HUES64 (cell line): ENCODE measurements at regions not wholly inside any gene's neighbourhood (a gene's known extent, or its start where the extent isn't known, plus 50 kb on each side); places are given as distances from the start of the nearest gene placed in this dataset.

ENCODE experiments used
- H3K27ac ChIP-seq: 2 replicates; pipeline ENCODE4 v1.7.0; 2013; ENCODE audit warnings: low read depth, low read length, inconsistent platforms
- H3K27me3 ChIP-seq: 2 replicates; pipeline ENCODE4 v1.6.1; 2013; ENCODE audit warnings: mild to moderate bottlenecking, low read length; ENCODE audit not compliant: insufficient read depth
- H3K36me3 ChIP-seq: 2 replicates; pipeline ENCODE4 v1.6.1; 2013; ENCODE audit warnings: mild to moderate bottlenecking, low read length; ENCODE audit not compliant: insufficient read depth
- H3K4me1 ChIP-seq: 2 replicates; pipeline ENCODE4 v1.6.1; 2013; ENCODE audit warnings: mild to moderate bottlenecking, low read length, moderate library complexity; ENCODE audit not compliant: insufficient read depth
- H3K4me3 ChIP-seq: 2 replicates; pipeline ENCODE4 v1.5.1; 2013; ENCODE audit warnings: mild to moderate bottlenecking, low read length, moderate library complexity
- H3K9ac ChIP-seq: 2 replicates; pipeline ENCODE4 v1.6.1; 2013; ENCODE audit warnings: mild to moderate bottlenecking, low read depth, low read length
- H3K9me3 ChIP-seq: 2 replicates; pipeline ENCODE4 v1.6.1; 2013; ENCODE audit warnings: low read depth, low read length; ENCODE audit not compliant: insufficient read depth
- WGBS: fragments of 150-250, 120-280 bp; methylation state at CpG from one replicate; pipeline ENCODE4 v1.1.7; 2013; ENCODE audit warnings: missing lambda C conversion rate; 5-methylcytosine and 5-hydroxymethylcytosine counted together

DNA sequence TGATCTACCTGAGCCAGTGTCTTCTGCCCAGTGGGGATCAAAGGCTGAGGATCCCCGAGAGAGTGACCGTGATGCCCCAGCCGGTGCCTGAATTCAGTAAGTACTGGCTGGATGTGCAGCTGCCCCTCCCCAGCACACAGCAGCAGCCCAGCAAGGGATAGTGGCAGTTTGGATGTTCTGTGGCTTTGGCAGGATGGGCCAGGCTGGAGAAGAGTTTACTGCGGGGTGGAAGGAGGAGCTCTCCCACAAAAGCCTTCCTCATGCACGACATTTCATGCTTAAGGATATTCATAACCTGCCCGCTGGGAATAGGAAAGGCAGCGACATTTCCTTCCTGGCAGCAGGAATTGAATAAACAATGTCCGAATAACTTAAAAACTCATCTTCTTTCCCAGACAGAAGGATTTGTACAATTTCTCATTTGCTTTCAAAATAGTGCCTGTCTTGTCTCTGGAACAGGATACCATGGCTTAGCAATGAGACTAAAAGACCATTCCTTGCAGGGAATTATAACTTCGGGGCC lies 135.6 kb upstream of the PRMT8 start:
- Histone ChIP-seq H3K9ac (no peak overlapping the region), H3K27ac (no peak overlapping the region), H3K4me1 (no peaks in the 10 kb centered on the region), H3K36me3 (no peaks in the 10 kb centered on the region), H3K9me3 (no peaks in the 10 kb centered on the region), H3K4me3 (no peak overlapping the region), H3K27me3 (no peaks in the 10 kb centered on the region)
- WGBS = 91% methylated on average over 9 of the region's 9 CpGs

DNA sequence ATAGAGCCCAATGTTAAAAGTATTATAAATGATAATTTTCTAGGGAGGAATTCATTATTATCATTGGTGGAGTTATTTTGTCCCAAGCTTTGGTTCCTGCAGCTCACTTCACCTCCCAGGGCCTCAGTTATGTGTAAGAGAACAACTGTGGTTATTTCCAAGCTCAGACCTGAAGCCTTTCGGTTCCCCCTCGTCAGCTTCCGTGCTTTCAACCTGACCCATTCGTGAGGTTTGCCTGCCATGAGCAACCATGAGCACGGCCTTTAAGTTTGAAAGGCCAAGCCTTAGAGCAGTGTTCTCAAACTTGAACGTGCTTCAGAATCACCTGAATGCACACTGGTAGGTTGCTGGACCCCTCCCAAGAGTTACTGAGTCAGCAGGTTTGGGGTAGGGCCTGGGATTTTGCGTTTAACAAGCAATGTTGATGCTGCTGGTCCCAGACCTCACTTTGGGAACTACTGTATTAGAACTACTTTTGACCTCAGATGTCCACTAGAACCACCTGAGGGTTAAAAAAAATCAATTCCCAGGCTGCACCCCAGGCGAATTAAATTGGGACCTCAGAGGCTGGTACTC lies 133.0 kb upstream of the PRMT8 start:
- Histone ChIP-seq H3K4me3 (no peak overlapping the region), H3K36me3 (no peaks in the 10 kb centered on the region), H3K9me3 (no peaks in the 10 kb centered on the region), H3K27ac (no peak overlapping the region), H3K9ac (no peak overlapping the region), H3K4me1 (no peaks in the 10 kb centered on the region), H3K27me3 (no peaks in the 10 kb centered on the region)
- 90% methylated on average over 8 of the region's 8 CpGs for WGBS

DNA sequence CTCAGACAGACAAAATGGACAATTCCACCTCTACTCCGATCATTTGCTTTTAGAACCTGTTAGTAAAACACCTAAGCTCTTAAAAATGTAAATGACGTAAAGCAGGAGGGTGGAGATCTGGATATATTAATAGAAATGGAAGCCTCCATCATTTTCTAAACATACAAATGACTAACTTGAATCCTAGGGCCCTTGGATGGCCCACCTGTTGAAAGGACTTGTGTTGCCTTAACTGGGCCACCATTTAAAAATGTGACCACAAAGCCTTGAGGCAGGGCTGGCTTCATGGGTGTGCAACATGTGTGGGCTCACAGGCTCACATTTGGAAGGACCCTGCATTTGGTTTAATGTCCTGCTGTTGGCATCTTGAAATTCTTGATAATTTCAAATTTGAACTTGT lies 131.5 kb upstream of the PRMT8 start:
- Histone ChIP-seq H3K4me1 (no peaks in the 10 kb centered on the region), H3K4me3 (no peak overlapping the region), H3K9ac (no peak overlapping the region), H3K36me3 (no peaks in the 10 kb centered on the region), H3K27me3 (peaks cover 10% of the 10 kb centered on the region), H3K9me3 (no peaks in the 10 kb centered on the region), H3K27ac (no peak overlapping the region)
- 80% methylated on average over 1 of the region's 2 CpGs for WGBS

DNA sequence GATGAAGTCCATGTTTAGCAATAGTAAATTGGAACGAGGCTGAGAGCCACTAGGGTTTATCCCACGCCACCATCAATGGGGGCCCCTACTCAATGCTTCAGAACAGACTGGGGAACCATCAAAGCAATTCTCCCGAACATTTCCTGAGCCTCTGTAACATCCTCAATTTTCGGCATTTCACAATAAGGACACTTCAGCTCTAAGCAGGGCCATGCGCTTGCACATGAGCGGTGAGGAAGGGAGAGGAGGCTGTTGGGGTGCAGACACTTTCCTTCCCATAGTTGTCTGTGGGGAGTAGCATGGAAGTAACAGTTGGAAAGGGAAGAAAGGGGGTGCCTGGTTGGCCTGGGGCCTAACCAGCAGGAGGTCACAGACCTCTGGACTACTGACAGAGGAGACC lies 129.9 kb upstream of the PRMT8 start:
- H3K27ac ChIP-seq = no peak overlapping the region
- WGBS = 91% methylated on average over 6 of the region's 6 CpGs
- H3K27me3 ChIP-seq = peaks cover 26% of the 10 kb centered on the region
- no peaks in the 10 kb centered on the region for H3K36me3 ChIP-seq
- no peak overlapping the region for H3K9ac ChIP-seq
- no peaks in the 10 kb centered on the region for H3K9me3 ChIP-seq
- H3K4me3 ChIP-seq = no peak overlapping the region
- H3K4me1 ChIP-seq = no peaks in the 10 kb centered on the region

DNA sequence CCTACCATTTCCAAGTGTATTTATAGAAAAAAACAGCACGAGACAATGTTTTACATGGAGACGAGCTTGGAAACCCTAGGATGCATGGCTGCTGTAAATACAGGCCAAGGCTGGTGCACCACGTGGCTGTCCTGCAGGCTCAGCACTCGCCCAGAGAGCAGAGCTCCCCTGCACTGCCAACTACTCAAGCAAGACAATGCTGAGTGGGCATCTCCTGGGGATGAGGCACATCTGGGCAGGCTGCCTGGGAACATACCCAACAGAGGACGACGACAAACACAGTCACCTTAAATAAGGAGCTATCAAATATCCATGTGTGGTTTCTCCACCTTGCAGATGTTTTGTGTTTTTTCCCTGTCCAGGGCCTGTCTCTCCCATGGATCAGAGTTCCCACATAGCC lies 128.3 kb upstream of the PRMT8 start:
- Histone ChIP-seq H3K27ac (no peak overlapping the region), H3K36me3 (no peaks in the 10 kb centered on the region), H3K4me1 (no peaks in the 10 kb centered on the region), H3K4me3 (no peak overlapping the region), H3K9me3 (no peaks in the 10 kb centered on the region), H3K27me3 (peaks cover 42% of the 10 kb centered on the region), H3K9ac (no peak overlapping the region)
- 92% methylated on average over 6 of the region's 6 CpGs for WGBS

DNA sequence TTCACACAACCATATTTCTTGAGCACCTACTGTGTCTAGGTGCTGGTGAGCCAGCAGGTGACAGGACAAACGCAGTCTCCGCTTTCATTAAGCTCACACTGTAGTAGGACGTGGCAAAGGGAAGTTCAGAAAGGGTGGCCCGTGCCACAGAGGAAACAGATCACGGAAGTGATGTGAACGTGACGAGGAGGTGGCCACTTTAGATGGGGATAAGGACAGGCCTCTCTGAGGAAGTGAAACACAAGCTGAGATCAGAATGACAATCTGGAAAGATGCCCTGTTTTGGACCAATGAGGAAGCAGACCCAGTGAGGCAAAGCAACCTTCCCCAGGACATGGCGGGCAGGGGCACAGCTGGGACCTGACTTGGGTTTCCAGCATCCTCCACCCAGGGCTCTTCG lies 127.4 kb upstream of the PRMT8 start:
- no peak overlapping the region for H3K9ac ChIP-seq
- H3K27ac ChIP-seq = no peak overlapping the region
- no peaks in the 10 kb centered on the region for H3K36me3 ChIP-seq
- H3K4me3 ChIP-seq = no peak overlapping the region
- no peaks in the 10 kb centered on the region for H3K4me1 ChIP-seq
- 93% methylated on average over 9 of the region's 9 CpGs for WGBS
- peaks cover 49% of the 10 kb centered on the region for H3K27me3 ChIP-seq
- no peaks in the 10 kb centered on the region for H3K9me3 ChIP-seq

DNA sequence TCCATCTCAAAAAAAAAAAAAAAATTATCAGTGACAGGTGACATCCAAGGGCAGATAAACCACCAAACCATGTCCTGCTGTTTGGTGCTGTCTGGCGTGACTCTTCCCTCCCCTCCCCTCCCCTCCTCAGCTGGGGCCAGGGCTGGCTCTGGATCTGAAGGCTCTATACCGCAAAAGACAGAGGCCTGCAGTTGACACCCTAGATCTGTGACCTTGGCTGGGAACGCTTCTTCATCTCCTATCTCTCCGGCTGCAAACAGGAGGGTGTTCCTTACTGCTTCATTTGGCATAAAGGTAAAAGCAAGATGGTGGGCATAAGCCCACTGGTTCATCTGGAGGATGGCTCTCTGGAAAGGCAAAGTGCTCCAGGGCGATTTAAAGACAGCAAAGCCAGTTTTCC lies 126.8 kb upstream of the PRMT8 start:
- peaks cover 49% of the 10 kb centered on the region for H3K27me3 ChIP-seq
- no peaks in the 10 kb centered on the region for H3K9me3 ChIP-seq
- no peak overlapping the region for H3K27ac ChIP-seq
- H3K4me3 ChIP-seq = no peak overlapping the region
- 89% methylated on average over 5 of the region's 5 CpGs for WGBS
- no peaks in the 10 kb centered on the region for H3K4me1 ChIP-seq
- H3K36me3 ChIP-seq = no peaks in the 10 kb centered on the region
- no peak overlapping the region for H3K9ac ChIP-seq

DNA sequence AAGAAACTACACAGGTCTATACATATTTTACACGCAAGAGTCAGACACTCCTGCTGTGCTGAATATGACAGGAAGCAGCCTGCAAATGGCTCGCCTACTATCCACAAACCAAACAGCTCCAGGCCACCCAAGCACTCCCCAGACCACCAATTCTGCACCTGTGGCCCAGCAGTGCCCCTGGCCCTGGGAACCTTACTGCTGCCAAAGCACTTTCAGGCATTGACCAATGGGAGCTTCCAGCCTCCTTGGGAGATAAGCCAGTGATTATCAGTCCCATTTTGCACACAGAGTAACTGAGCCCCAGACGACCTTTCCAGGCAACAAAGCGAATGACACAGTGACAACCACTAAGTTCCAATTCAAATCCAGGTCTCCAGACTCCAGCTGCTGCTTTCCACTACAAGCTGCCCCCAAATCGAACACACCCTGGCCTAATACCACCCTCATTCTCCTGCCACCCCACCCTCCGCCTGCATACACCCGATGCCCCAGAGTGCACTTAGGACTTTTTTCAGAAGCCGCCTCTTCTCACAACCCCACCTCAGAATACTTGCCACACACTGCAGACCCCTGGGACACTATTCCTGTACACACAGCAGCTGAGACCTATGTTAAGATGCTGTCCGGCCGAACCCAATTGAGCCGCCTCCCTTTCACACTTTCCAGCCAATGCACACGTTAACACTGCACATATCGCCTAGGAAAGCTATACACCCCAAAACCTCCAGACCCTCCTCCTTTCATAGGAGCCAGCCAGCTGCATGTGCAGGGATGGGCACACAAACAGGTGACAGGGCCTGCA lies 126.1 kb upstream of the PRMT8 start:
- Histone ChIP-seq H3K27me3 (peaks cover 49% of the 10 kb centered on the region), H3K4me3 (peak overlapping the region; percentile 65)

DNA sequence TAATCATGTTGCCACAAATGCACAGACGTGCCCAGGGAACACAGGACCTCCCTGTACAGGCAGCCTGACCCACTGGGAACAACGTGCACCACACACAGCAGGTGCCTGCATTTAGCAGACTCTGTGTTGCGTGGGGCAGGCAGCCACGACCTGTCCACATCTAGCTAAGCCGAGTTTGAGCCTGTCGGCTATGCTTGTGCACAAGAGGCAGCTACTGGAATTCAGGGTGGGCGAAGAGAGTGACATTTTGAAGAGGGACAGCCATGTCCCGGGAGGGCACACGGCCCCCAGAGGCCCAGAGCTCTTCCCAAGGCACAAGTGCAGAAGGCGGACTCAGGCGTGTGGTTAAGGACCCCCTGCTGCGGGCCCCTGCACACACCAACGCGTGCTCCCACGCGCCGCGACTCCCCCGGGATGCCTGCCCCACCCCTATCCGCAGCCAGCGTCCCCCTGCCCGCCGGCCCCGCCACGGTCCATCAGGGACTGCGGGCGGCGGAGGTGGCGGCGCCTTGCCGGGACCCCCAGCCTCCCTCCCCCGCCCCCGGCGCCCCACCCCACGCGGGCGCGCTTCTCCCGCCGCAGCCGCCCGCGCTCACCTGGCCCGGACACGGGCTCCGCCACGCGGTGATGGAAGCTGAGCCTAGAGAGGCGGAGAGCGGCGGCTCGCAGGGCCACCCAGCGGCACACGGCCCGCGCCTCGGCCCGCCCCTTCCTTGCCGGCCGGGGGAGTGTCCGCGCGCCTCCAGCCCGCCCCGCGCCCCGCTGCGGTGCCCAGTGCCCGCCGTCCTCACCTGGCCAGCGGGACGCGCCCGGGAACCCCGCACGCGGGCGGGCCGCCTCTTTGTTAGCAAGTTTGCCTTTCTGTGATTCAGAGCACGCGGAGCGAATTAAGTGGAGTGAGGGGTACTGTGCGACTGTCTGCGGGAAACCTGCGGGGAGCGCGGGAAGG lies 125.3 kb upstream of the PRMT8 start:
- Histone ChIP-seq H3K4me1 (no peaks in the 10 kb centered on the region), H3K27me3 (peaks cover 49% of the 10 kb centered on the region), H3K9me3 (no peaks in the 10 kb centered on the region), H3K27ac (no peak overlapping the region), H3K4me3 (peak overlapping the region; percentile 65), H3K9ac (peak overlapping the region; percentile 38; the same call in 1 of the 2 replicates), H3K36me3 (no peaks in the 10 kb centered on the region)
- 5% methylated on average over 84 of the region's 87 CpGs for WGBS

More for the DNA sequence above, 126.1 kb upstream of the PRMT8 start:
- no peak overlapping the region for H3K9ac ChIP-seq
- H3K9me3 ChIP-seq = no peaks in the 10 kb centered on the region
- no peaks in the 10 kb centered on the region for H3K4me1 ChIP-seq
- no peak overlapping the region for H3K27ac ChIP-seq
- WGBS = 81% methylated on average over 13 of the region's 13 CpGs
- no peaks in the 10 kb centered on the region for H3K36me3 ChIP-seq

DNA sequence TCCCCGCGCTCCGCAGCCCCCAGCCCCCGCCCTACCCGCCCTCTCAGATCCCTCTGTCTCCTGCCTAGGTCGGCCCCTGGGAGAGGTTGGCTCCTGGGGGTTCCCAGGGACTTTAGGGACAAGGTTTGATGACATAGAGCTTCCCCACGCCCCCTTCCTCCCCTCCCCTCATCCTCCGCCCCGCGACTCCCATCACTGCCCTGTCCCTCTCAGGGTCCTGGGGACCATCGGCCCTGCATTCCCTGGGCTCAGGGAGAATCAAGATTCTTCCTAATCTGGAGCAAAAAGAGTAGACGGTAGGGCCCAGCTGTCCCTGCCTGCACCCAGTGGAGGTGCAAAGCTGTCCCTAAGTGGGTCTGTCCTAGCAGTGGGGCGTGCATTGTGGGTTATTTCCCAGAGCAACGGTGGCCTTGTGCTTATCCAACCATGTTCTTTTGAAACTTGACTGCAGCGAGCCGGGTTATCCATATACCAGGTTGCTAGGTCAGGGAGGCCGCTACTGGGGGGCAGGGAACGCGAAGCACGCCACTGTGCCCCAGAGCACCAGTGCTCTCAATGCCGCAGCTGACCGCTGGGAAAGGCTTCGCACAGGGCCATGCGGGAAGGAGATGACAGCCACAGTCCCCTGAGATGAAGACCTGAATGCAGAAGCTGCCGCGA lies 124.4 kb upstream of the PRMT8 start:
- Histone ChIP-seq H3K36me3 (no peaks in the 10 kb centered on the region), H3K27me3 (peaks cover 49% of the 10 kb centered on the region), H3K4me1 (no peaks in the 10 kb centered on the region), H3K9ac (no peak overlapping the region), H3K27ac (no peak overlapping the region), H3K9me3 (no peaks in the 10 kb centered on the region), H3K4me3 (peak overlapping the region; percentile 65)
- 54% methylated on average over 24 of the region's 26 CpGs for WGBS
